HG02798 (cell line): ENCODE measurements at regions not wholly inside any gene's neighbourhood (a gene's known extent, or its start where the extent isn't known, plus 50 kb on each side); places are given as distances from the start of the nearest gene placed in this dataset.

Experiments
- ATAC-seq: cut with Tn5 transposase; IDR thresholded peaks from one replicate; pipeline ENCODE4 v1.9.1; 2021; ENCODE audit warnings: mild to moderate bottlenecking; ENCODE audit not compliant: unreplicated experiment, poor library complexity

GRCh38 chrX:69236641-69237040 is 71.4 kb upstream of the PJA1 start:
- ATAC-seq, result no peak

GRCh38 chrX:69234624-69235023 is 69.4 kb upstream of the PJA1 start:
- no peak for ATAC-seq

- ATAC-seq, result no peak
Observed at GRCh38 chrX:69232945-69233344, 67.7 kb upstream of the PJA1 start.

- no peak for ATAC-seq
Observed at GRCh38 chrX:69231903-69232302, 66.7 kb upstream of the PJA1 start.

GRCh38 chrX:69229436-69229835 is 64.2 kb upstream of the PJA1 start:
- ATAC-seq, result no peak

GRCh38 chrX:69228732-69229131 is 63.5 kb upstream of the PJA1 start:
- ATAC-seq, result no peak

- ATAC-seq, result no peak
Observed at GRCh38 chrX:69226459-69227158, 61.4 kb upstream of the PJA1 start.

GRCh38 chrX:69222103-69223090 is 57.1 kb upstream of the PJA1 start:
- peak; percentile 59 for ATAC-seq

GRCh38 chrX:69221239-69222102 is 56.2 kb upstream of the PJA1 start:
- ATAC-seq, result no peak

GRCh38 chrX:69218407-69218997 is 53.2 kb upstream of the PJA1 start:
- ATAC-seq, result no peak

- no peak for ATAC-seq
Observed at GRCh38 chrX:69216911-69217310, 51.7 kb upstream of the PJA1 start.

GRCh38 chrX:69216446-69216845 is 51.2 kb upstream of the PJA1 start:
- no peak for ATAC-seq

GRCh38 chrX:69215161-69215875 is 50.1 kb upstream of the PJA1 start:
- no peak for ATAC-seq
